ENCODE measurements at regions not wholly inside any gene's neighbourhood (a gene's known extent, or its start where the extent isn't known, plus 50 kb on each side); places are given as distances from the start of the nearest gene placed in this dataset.

- no peaks in the 10 kb centered on the region for H3K9me2 ChIP-seq (ENCODE audit: insufficient read depth, low read length)
- H3K4me3 ChIP-seq (ENCODE audit: low read length): no peak overlapping the region
- TF ChIP-seq CTCF (IDR thresholded peaks at IDR 0.05; ENCODE audit: poor library complexity, severe bottlenecking) (no peak), POLR2AphosphoS5 (IDR thresholded peaks at IDR 0.05) (no peak), EZH2 (IDR thresholded peaks at IDR 0.05; ENCODE audit: borderline replicate concordance, insufficient read depth, low read length, poor library complexity, severe bottlenecking) (no peak), TAF1 (IDR thresholded peaks at IDR 0.05; ENCODE audit: low read depth) (no peak), MXI1 (conservative IDR thresholded peaks at IDR 0.05; ENCODE audit: poor library complexity, severe bottlenecking) (no peak)
- no peaks in the 10 kb centered on the region for H3K79me2 ChIP-seq (replicated peaks; ENCODE audit: insufficient read depth, low read length)
- H3K36me3 ChIP-seq (ENCODE audit: insufficient read depth, low read length): no peaks in the 10 kb centered on the region
- no peaks in the 10 kb centered on the region for H4K20me1 ChIP-seq (ENCODE audit: insufficient read depth)
- no peak overlapping the region for H3K27ac ChIP-seq (ENCODE audit: low read length)
- no peak overlapping the region for H3K9ac ChIP-seq (ENCODE audit: low read length)
- H3K9me3 ChIP-seq (ENCODE audit: low read length): no peaks in the 10 kb centered on the region
- no peaks in the 10 kb centered on the region for H3K27me3 ChIP-seq (ENCODE audit: insufficient read depth, low read depth, low read length)
- no peak overlapping the region for H3K4me2 ChIP-seq (ENCODE audit: low read length)
- H3F3A ChIP-seq (ENCODE audit: insufficient read depth, low read length, poor library complexity, severe bottlenecking): no peaks in the 10 kb centered on the region
- H2AFZ ChIP-seq (ENCODE audit: low read depth, low read length): no peak overlapping the region
Observed at GRCh38 chr15:39084674-39085530, 496.0 kb upstream of the THBS1 start.

GRCh38 chr15:39086641-39087040 lies 494.2 kb upstream of the THBS1 start:
- H3K79me2 ChIP-seq (replicated peaks; ENCODE audit: insufficient read depth, low read length): no peaks in the 10 kb centered on the region
- no peak overlapping the region for H3K4me2 ChIP-seq (ENCODE audit: low read length)
- H3K4me3 ChIP-seq (ENCODE audit: low read length): no peak overlapping the region
- H3K36me3 ChIP-seq (ENCODE audit: insufficient read depth, low read length): no peaks in the 10 kb centered on the region
- no peaks in the 10 kb centered on the region for H3K9me3 ChIP-seq (ENCODE audit: low read length)
- no peak for TF ChIP-seq EZH2 (IDR thresholded peaks at IDR 0.05; ENCODE audit: borderline replicate concordance, insufficient read depth, low read length, poor library complexity, severe bottlenecking)
- TF ChIP-seq CTCF (IDR thresholded peaks at IDR 0.05; ENCODE audit: poor library complexity, severe bottlenecking): no peak
- TF ChIP-seq TAF1 (IDR thresholded peaks at IDR 0.05; ENCODE audit: low read depth): no peak
- no peak for TF ChIP-seq REST (IDR thresholded peaks at IDR 0.05; ENCODE audit: borderline replicate concordance)
- no peak for TF ChIP-seq EP300 (conservative IDR thresholded peaks at IDR 0.05; ENCODE audit: poor library complexity, severe bottlenecking)
- no peak for TF ChIP-seq RAD21 (conservative IDR thresholded peaks at IDR 0.05)
- no peak for TF ChIP-seq POLR2AphosphoS5 (IDR thresholded peaks at IDR 0.05)
- no peak overlapping the region for H3K9ac ChIP-seq (ENCODE audit: low read length)
- no peaks in the 10 kb centered on the region for H3F3A ChIP-seq (ENCODE audit: insufficient read depth, low read length, poor library complexity, severe bottlenecking)
- H4K20me1 ChIP-seq (ENCODE audit: insufficient read depth): no peaks in the 10 kb centered on the region
- no peak overlapping the region for H2AFZ ChIP-seq (ENCODE audit: low read depth, low read length)
- H3K27ac ChIP-seq (ENCODE audit: low read length): no peak overlapping the region
- no peaks in the 10 kb centered on the region for H3K27me3 ChIP-seq (ENCODE audit: insufficient read depth, low read depth, low read length)
- no peaks in the 10 kb centered on the region for H3K9me2 ChIP-seq (ENCODE audit: insufficient read depth, low read length)
